ENCODE measurements at regions not wholly inside any gene's neighbourhood (a gene's known extent, or its start where the extent isn't known, plus 50 kb on each side); places are given as distances from the start of the nearest gene placed in this dataset.

DNA sequence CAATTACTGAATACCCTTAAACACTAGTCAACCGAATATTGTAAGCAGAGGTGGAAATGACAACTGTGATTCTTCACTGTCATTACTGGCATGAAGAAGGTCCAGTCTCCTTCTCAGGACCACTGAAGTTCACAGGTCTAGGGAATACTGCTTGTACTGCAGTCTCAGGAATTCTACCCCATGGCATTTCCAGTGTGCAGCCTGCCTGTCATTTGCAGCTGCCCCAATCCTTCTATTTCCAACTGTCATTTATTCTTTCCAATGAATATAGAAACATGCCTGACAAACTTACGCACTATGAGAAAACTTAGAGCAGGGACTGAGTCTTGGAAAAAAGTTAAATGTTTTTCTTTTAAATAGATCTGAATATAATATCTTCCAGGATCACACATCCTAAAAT lies 308.0 kb upstream of the THBS1 start:
- no peaks in the 10 kb centered on the region for H4K20me1 ChIP-seq (ENCODE audit: low read depth, low read length)
- TF ChIP-seq, protein P1, sequence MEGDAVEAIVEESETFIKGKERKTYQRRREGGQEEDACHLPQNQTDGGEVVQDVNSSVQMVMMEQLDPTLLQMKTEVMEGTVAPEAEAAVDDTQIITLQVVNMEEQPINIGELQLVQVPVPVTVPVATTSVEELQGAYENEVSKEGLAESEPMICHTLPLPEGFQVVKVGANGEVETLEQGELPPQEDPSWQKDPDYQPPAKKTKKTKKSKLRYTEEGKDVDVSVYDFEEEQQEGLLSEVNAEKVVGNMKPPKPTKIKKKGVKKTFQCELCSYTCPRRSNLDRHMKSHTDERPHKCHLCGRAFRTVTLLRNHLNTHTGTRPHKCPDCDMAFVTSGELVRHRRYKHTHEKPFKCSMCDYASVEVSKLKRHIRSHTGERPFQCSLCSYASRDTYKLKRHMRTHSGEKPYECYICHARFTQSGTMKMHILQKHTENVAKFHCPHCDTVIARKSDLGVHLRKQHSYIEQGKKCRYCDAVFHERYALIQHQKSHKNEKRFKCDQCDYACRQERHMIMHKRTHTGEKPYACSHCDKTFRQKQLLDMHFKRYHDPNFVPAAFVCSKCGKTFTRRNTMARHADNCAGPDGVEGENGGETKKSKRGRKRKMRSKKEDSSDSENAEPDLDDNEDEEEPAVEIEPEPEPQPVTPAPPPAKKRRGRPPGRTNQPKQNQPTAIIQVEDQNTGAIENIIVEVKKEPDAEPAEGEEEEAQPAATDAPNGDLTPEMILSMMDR (IDR thresholded peaks at IDR 0.05; ENCODE audit: insufficient read depth, low read length, poor library complexity, severe bottlenecking): no peak
- no peak for TF ChIP-seq EZH2phosphoT487 (conservative IDR thresholded peaks at IDR 0.05; ENCODE audit: low read length)

GRCh38 chr15:39273717-39274411 lies 307.0 kb upstream of the THBS1 start:
- no peak overlapping the region for H3K4me2 ChIP-seq (ENCODE audit: low read depth, low read length, poor library complexity, severe bottlenecking)
- TF ChIP-seq, protein P1 (IDR thresholded peaks at IDR 0.05; ENCODE audit: insufficient read depth, low read length, poor library complexity, severe bottlenecking): no peak
- no peak for TF ChIP-seq EZH2phosphoT487 (conservative IDR thresholded peaks at IDR 0.05; ENCODE audit: low read length)

More for the DNA sequence above, 308.0 kb upstream of the THBS1 start:
- Histone ChIP-seq H3K9ac (ENCODE audit: low read length) (no peak overlapping the region), H3F3A (ENCODE audit: insufficient read depth) (no peaks in the 10 kb centered on the region), H3K27me3 (ENCODE audit: low read length) (no peaks in the 10 kb centered on the region), H3K79me2 (ENCODE audit: insufficient read depth, low read length) (no peaks in the 10 kb centered on the region), H3K9me2 (replicated peaks; ENCODE audit: insufficient read depth, low read length) (no peaks in the 10 kb centered on the region), H3K4me2 (ENCODE audit: low read depth, low read length, poor library complexity, severe bottlenecking) (no peak overlapping the region), H3K27ac (ENCODE audit: low read depth, low read length) (no peak overlapping the region), H3K36me3 (ENCODE audit: low read length) (no peaks in the 10 kb centered on the region), H3K4me3 (ENCODE audit: insufficient read depth, low read length, poor library complexity, severe bottlenecking) (no peak overlapping the region), H2AFZ (ENCODE audit: low read depth, low read length, severe bottlenecking) (no peak overlapping the region), H3K9me3 (ENCODE audit: insufficient read depth, low read length) (no peaks in the 10 kb centered on the region)

GRCh38 chr15:39275066-39275465 lies 305.8 kb upstream of the THBS1 start:
- Histone ChIP-seq H3K27ac (ENCODE audit: low read depth, low read length) (no peak overlapping the region), H3K9me2 (replicated peaks; ENCODE audit: insufficient read depth, low read length) (no peaks in the 10 kb centered on the region), H4K20me1 (ENCODE audit: low read depth, low read length) (no peaks in the 10 kb centered on the region), H3K9me3 (ENCODE audit: insufficient read depth, low read length) (no peaks in the 10 kb centered on the region), H2AFZ (ENCODE audit: low read depth, low read length, severe bottlenecking) (no peak overlapping the region), H3K9ac (ENCODE audit: low read length) (no peak overlapping the region), H3K36me3 (ENCODE audit: low read length) (no peaks in the 10 kb centered on the region), H3K27me3 (ENCODE audit: low read length) (no peaks in the 10 kb centered on the region), H3F3A (ENCODE audit: insufficient read depth) (no peaks in the 10 kb centered on the region), H3K4me2 (ENCODE audit: low read depth, low read length, poor library complexity, severe bottlenecking) (no peak overlapping the region), H3K79me2 (ENCODE audit: insufficient read depth, low read length) (no peaks in the 10 kb centered on the region), H3K4me3 (ENCODE audit: insufficient read depth, low read length, poor library complexity, severe bottlenecking) (no peak overlapping the region)
- TF ChIP-seq, protein P1 (IDR thresholded peaks at IDR 0.05; ENCODE audit: insufficient read depth, low read length, poor library complexity, severe bottlenecking): no peak
- no peak for TF ChIP-seq EZH2phosphoT487 (conservative IDR thresholded peaks at IDR 0.05; ENCODE audit: low read length)

More at GRCh38 chr15:39273717-39274411, 307.0 kb upstream of the THBS1 start:
- Histone ChIP-seq H3K36me3 (ENCODE audit: low read length) (no peaks in the 10 kb centered on the region), H4K20me1 (ENCODE audit: low read depth, low read length) (no peaks in the 10 kb centered on the region), H3K27ac (ENCODE audit: low read depth, low read length) (no peak overlapping the region), H2AFZ (ENCODE audit: low read depth, low read length, severe bottlenecking) (no peak overlapping the region), H3K9me3 (ENCODE audit: insufficient read depth, low read length) (no peaks in the 10 kb centered on the region), H3F3A (ENCODE audit: insufficient read depth) (no peaks in the 10 kb centered on the region), H3K79me2 (ENCODE audit: insufficient read depth, low read length) (no peaks in the 10 kb centered on the region), H3K9ac (ENCODE audit: low read length) (no peak overlapping the region), H3K4me3 (ENCODE audit: insufficient read depth, low read length, poor library complexity, severe bottlenecking) (no peak overlapping the region), H3K27me3 (ENCODE audit: low read length) (no peaks in the 10 kb centered on the region), H3K9me2 (replicated peaks; ENCODE audit: insufficient read depth, low read length) (no peaks in the 10 kb centered on the region)

Data from SU-DHL-6 (cell line).